ENCODE measurements at regions not wholly inside any gene's neighbourhood (a gene's known extent, or its start where the extent isn't known, plus 50 kb on each side); places are given as distances from the start of the nearest gene placed in this dataset.
"Not testable (repeated sequence)": the region's sequence is repeated elsewhere in the genome, so short reads cannot be mapped to it uniquely, and the experiment has no call there.

GRCh38 chr22:35183917-35184316 lies 73.4 kb upstream of the HMGXB4 start:
- DNase-seq (ENCODE audit: low spot score), result no peak

- DNase-seq (ENCODE audit: low spot score), result no peak
Observed at GRCh38 chr22:35186492-35186891, 70.8 kb upstream of the HMGXB4 start.

GRCh38 chr22:35188930-35189329 lies 68.4 kb upstream of the HMGXB4 start:
- not testable (repeated sequence) for DNase-seq (ENCODE audit: low spot score)

- DNase-seq (ENCODE audit: low spot score), result no peak
Observed at GRCh38 chr22:35189559-35189958, 67.7 kb upstream of the HMGXB4 start.

GRCh38 chr22:35191412-35191811 lies 65.9 kb upstream of the HMGXB4 start:
- DNase-seq (ENCODE audit: low spot score), result peak; percentile 56

GRCh38 chr22:35192129-35192918 lies 65.0 kb upstream of the HMGXB4 start:
- no peak for DNase-seq (ENCODE audit: low spot score)

- DNase-seq (ENCODE audit: low spot score), result no peak
Observed at GRCh38 chr22:35195226-35195625, 62.1 kb upstream of the HMGXB4 start.

- DNase-seq (ENCODE audit: low spot score), result no peak
Observed at GRCh38 chr22:35195821-35196220, 61.5 kb upstream of the HMGXB4 start.

GRCh38 chr22:35197071-35197470 lies 60.2 kb upstream of the HMGXB4 start:
- no peak for DNase-seq (ENCODE audit: low spot score)

GRCh38 chr22:35197886-35198285 lies 59.4 kb upstream of the HMGXB4 start:
- no peak for DNase-seq (ENCODE audit: low spot score)

GRCh38 chr22:35198738-35199137 lies 58.6 kb upstream of the HMGXB4 start:
- no peak for DNase-seq (ENCODE audit: low spot score)

- DNase-seq (ENCODE audit: low spot score), result no peak
Observed at GRCh38 chr22:35202376-35202775, 54.9 kb upstream of the HMGXB4 start.

- no peak for DNase-seq (ENCODE audit: low spot score)
Observed at GRCh38 chr22:35203583-35203982, 53.7 kb upstream of the HMGXB4 start.

GRCh38 chr22:35204807-35205775 lies 52.2 kb upstream of the HMGXB4 start:
- no peak for DNase-seq (ENCODE audit: low spot score)

- DNase-seq (ENCODE audit: low spot score), result no peak
Observed at GRCh38 chr22:35205961-35206360, 51.3 kb upstream of the HMGXB4 start.

- no peak for DNase-seq (ENCODE audit: low spot score)
Observed at GRCh38 chr22:35206889-35207288, 50.4 kb upstream of the HMGXB4 start.
